Stimulated activated naive CD8-positive, alpha-beta T cell treated with anti-CD3 and anti-CD28 coated beads, Interleukin-15, Interleukin-2, amounts not matched to agents 100 U/mL and 50 U/mL, for 24 hours (primary cell): ENCODE measurements at regions not wholly inside any gene's neighbourhood (a gene's known extent, or its start where the extent isn't known, plus 50 kb on each side); places are given as distances from the start of the nearest gene placed in this dataset.
"Not testable (repeated sequence)": the region's sequence is repeated elsewhere in the genome, so short reads cannot be mapped to it uniquely, and the experiment has no call there.

ENCODE experiments used
- ATAC-seq: fragments of 150-1000 bp; cut with Tn5 transposase; one replicate; pipeline ENCODE4 v1.10.0; 2021
- DNase-seq: peaks from one replicate; pipeline ENCODE4 v3.0.0; 2021

DNA sequence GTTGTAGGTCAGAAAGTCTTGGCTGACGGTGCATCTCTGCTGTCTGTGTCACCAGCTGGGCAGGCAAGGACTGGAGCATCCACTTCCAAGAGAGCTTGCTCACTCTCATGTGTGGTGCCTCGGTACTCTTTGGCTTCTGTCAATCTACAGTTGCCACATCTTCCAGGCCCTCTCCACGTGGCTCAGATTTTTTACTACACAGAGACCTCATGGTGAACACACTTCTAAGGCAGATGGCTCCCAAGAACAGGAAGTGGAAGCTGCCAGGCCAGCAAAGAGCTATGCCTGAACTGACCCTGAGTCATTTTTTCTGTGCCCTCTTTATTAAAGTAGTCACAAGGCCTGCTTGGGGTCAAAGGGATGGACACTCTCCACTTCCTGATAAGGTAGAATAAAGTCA is 351.5 kb upstream of the AUTS2 start:
- no peak for DNase-seq
- ATAC-seq: no peak

DNA sequence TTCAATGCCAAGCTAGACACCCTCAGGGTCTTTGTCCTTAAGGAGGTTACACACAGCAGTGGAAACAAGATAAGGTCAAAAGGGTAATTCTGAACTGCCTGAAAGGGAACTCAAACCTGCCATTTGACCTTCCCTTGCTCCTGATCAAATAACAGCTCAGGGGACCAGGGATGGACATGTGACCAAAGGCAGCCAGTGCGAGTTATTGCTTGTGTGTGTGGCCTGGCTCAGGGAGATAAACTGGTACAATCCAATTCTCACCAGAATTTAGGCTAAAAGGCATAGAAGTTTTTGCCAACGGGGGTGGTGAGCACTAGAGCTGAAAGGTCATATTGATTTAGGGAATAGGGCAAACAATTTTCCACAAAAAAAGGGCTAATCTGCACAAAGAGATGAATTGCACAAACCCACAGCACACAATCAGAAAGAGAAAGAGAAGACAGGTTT is 349.9 kb upstream of the AUTS2 start:
- DNase-seq, ATAC-seq: not testable (repeated sequence)

DNA sequence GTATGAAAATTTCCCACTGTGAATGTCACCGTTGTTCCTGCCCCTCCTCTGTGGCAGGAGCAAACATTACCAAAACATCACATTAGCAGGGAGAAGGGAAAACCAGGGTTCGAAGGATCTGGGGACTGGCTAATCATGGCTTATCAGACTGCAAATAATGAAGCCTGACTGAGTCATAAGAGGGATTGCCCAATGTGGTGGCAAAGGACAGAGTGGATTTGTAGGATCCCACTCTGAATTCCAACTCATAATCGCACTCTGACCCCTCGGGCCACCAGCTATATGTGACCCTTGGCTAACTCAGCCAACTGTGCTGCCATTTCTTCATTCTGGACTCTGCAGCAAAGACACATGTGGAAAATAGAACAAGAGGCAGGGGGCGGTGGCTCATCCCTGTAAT is 347.3 kb upstream of the AUTS2 start:
- no peak for DNase-seq
- ATAC-seq: no peak

DNA sequence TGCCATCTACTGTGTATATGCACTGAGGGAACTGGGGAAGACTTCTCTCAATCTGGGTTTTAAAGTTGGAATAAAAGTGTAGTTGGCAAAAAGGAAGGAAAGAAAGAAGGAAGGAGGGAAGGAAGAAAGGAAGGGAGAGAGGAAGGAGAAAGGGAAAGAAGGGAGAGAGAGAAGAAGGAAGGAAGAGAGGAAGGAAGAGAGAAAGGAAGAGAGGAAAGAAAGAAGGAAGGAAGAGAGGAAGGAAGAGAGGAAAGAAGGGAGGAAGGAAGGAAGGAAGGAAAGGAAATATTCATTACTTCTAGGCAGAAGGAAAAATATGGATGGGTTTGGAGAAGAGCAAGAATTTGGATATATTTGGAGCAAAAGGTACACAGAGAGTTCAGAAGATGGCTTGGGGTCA is 343.6 kb upstream of the AUTS2 start:
- DNase-seq (no peak), ATAC-seq (no peak)

GRCh38 chr7:69256634-69257081 is 341.6 kb upstream of the AUTS2 start:
- DNase-seq (no peak), ATAC-seq (no peak)

- no peak for ATAC-seq
- DNase-seq: no peak
Observed at GRCh38 chr7:69257592-69257991, 340.7 kb upstream of the AUTS2 start.

- ATAC-seq (no peak), DNase-seq (no peak)
Observed at GRCh38 chr7:69259445-69259844, 338.8 kb upstream of the AUTS2 start.

DNA sequence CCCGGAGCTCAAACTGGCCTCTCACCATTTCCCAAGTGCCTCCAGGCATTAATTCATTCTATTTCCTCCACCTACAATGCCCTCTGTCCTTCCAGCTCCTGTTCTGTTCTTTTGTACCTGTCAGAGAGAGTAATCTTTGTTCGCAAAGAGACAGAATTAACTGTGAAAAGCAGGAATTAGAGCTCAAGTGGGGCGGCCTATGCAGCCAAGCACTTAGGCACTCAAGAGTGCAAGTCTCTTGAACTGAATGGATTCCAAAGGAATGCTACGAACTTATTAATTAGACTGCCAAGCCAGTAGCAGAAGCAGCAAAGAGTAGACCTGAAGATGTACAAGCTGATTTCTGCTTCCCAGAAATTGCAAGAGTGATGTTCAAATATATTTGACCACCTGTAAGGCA is 338.3 kb upstream of the AUTS2 start:
- DNase-seq (no peak), ATAC-seq (no peak)

- ATAC-seq (no peak), DNase-seq (no peak)
Observed at GRCh38 chr7:69263550-69263949, 334.7 kb upstream of the AUTS2 start.

DNA sequence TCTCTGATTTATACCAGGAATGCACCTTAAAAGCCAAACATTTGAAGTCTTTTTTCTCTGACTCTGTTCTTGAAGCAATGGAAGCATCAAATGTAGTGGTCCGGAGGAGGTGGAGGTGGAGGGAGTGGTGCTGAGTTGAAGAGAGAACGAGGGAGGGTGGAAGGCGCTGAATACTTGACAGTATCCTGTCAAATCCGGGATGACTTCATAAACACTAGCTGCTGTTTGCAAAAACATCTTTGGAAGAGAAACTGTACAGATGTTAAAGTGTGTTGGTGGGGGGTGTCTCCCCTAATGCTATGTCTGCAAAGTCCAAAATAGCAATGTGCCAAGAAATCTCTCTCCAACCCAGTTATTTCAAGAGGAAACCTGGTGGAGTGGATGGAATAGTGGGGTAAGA is 328.5 kb upstream of the AUTS2 start:
- DNase-seq (no peak), ATAC-seq (no peak)

GRCh38 chr7:69272101-69272500 is 326.2 kb upstream of the AUTS2 start:
- ATAC-seq (no peak), DNase-seq (no peak)

DNA sequence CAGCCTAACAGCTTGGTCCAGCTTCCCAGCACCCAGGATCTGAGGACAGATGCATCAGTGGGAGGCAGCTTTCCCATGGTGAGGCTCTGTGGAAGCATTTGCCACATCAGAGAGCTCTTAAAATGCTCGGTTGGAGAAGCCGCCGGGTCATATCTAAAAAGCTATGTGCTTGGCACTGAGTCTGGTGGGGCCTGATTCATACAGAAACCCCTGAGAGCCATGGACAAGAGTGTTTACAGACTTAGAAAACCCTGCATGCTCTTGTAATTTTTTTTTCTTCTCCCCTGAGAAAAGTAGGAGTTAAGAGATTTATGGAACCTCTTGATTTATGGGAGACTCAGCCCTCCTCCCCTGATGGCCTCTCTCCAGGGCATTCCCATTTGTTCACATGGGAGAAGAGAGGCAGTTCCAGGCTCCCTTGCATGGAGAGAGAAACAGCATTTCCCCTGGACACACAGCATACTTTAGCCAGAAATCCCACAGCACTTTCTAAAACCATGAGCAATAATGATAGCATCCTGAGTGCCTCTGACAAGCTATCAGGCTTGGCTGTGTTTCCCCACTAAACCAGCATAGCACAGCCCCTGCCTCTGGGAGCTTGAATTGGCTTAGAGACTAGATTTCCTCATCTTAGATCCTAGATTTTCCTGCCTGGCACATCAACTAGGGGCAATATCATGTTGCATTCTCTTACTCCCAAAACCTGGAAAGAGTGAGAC is 322.1 kb upstream of the AUTS2 start:
- DNase-seq: no peak

DNA sequence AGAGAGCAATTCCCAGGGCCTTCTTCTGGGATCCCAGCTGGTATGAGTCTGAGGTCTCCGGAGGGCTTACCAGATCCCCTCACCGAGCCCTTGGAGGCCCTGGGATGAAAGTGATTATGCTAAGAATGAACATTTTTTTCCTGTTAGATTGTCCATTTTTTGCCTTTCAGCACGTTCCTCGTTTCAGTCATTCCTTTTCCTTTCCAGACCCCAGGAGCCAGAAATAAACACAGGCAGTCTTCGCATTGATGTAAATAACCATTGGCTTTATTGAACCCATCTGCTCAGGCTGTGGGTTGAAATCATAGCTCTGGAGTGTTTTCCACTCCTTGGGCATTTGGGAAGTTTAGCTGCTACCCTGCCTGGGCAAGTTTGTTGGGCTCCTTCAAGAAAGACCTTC is 320.9 kb upstream of the AUTS2 start:
- DNase-seq (no peak), ATAC-seq (no peak)

More for the DNA sequence above, 322.1 kb upstream of the AUTS2 start:
- no peak for ATAC-seq

DNA sequence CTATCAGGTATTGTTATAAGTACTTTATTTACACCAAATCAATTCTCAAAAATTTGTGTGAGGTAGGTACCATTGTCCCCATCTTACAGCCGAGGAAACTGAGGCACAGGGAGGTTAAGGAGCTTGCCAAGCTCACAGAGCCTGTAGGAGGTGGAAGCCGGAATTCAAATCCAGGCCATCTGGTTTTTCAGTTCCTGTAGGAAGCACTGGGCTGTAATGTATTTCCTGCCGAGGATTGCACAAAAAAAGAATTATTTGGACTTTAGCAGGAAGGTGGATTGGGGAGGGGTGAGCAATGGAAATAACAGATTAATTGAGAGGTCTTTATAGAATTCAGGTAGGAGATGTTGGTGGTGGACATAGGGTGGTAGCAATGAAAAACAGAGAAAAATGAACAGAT is 315.3 kb upstream of the AUTS2 start:
- ATAC-seq (no peak), DNase-seq (no peak)

- ATAC-seq (no peak), DNase-seq (no peak)
Observed at GRCh38 chr7:69283421-69283820, 314.9 kb upstream of the AUTS2 start.

GRCh38 chr7:69285854-69286253 is 312.4 kb upstream of the AUTS2 start:
- DNase-seq (no peak), ATAC-seq (no peak)

GRCh38 chr7:69295977-69296376 is 302.3 kb upstream of the AUTS2 start:
- ATAC-seq (no peak), DNase-seq (no peak)

DNA sequence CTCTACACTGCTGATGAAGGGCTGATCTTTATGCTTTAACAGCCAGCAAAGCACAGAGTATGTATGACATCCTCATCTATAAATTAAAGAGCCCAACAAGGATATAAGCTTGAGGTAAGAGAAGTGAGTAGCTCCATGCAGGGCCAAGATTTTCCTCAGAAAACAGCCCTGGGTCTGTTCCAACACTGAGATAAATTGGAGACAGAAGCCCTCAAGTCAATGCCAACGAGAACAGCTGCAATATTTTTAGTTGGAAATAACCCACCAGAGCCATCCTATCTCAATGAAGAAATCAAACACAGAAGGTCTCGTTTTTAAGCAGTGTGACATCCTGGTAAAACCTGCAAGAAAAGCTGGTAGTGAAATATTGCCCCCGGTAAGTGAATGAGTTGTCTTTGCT is 297.0 kb upstream of the AUTS2 start:
- no peak for ATAC-seq
- DNase-seq: no peak

- no peak for ATAC-seq
- DNase-seq: no peak
Observed at GRCh38 chr7:69309601-69310000, 288.7 kb upstream of the AUTS2 start.

DNA sequence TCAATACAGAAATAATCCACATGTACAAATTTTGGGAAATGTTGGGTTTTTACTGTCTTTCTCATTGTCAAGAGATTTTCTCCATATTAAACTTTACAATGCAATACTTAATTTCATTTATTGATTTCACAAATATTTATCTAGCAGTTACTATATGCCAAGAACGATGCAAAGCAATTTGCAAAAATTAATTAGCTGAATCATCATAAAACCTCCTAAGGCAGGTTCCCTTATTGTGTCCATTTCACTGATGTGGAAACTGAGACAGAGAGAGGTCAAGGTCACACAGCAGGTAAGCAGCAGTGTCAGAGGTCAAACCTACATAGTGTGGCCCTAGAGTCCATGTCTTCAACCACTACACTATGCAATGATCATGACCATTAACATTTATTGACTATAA is 286.8 kb upstream of the AUTS2 start:
- DNase-seq (no peak), ATAC-seq (no peak)

GRCh38 chr7:69313852-69314251 is 284.4 kb upstream of the AUTS2 start:
- not testable (repeated sequence) for ATAC-seq, DNase-seq

- no peak for DNase-seq
- ATAC-seq: no peak
Observed at GRCh38 chr7:69318794-69319193, 279.5 kb upstream of the AUTS2 start.

DNA sequence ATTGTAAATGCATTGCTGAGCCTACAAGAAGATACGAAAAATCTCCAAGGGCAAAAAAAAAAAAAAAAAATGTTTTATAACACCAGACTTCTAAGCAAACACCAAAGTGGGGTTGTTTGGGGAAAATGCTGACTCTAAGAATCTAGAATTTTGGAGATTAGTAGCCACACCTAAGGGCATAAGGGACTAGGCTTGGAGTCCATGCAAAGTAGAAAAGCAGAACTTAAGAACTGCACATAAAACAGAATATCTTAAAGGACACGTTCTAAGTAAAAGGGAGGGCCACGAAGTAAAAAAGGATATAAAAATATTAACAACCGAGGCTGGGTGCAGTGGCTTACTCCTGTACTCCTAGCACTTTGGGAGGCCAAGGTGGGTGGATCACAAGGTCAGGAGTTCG is 269.8 kb upstream of the AUTS2 start:
- DNase-seq (no peak), ATAC-seq (no peak)

GRCh38 chr7:69334701-69335100 is 263.6 kb upstream of the AUTS2 start:
- no peak for ATAC-seq
- no peak for DNase-seq

GRCh38 chr7:69335331-69335730 is 262.9 kb upstream of the AUTS2 start:
- ATAC-seq (no peak), DNase-seq (no peak)
